Hematopoietic multipotent progenitor cell treated with erythropoietin and hydrocortisone succinate and interleukin-3 and kit ligand, for 6 days (in vitro differentiated cells): ENCODE measurements at regions not wholly inside any gene's neighbourhood (a gene's known extent, or its start where the extent isn't known, plus 50 kb on each side); places are given as distances from the start of the nearest gene placed in this dataset.

Source experiments
- DNase-seq: peaks from one replicate; pipeline ENCODE4 v3.0.0-alpha.2; 2015

DNA sequence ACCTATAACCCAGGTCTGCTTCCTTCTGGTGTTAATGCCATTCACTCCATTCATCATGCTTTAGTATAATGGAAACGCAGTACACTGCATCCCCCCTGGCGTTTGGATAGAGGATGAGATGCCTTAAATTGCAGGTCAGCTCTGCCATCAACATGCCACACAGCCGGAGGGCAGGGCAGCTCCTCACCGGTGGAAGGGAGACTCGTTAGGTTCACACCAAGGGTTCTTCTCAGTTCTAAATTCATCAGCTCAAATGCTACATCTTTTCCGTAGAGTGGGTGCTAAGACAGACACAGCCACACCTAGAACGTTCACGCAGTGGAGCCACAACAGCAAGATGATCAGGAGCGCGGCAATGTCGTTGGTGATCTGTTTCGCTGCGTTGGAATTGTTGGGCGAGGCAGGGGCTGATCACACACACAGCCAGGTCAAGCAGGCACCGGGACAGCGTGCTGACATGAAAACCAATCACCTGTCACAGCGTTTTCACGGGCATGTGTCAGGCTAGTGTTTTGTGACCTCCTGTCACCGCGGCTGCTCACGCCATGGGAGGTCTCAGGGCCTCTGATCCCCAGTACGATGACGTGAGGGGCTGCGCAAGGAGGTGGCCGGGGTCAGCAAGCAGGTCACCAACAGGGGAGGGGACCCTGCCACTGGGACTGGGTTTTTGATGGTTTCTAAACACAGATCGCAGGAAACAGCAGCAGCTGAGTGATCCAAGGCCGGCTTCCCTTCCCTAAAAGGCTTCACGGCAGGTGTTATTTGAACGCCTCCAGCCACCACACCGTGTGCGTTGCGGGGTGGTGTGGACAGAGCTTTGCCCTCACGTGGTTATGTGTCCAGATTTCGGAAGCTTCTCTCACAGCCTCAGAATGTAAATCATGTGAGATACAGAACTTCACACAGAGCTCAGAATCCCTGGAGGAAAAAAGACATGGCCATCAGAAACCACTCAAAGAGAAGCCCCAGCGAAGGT is 94.3 kb upstream of the IRS2 start:
- no peak for DNase-seq

DNA sequence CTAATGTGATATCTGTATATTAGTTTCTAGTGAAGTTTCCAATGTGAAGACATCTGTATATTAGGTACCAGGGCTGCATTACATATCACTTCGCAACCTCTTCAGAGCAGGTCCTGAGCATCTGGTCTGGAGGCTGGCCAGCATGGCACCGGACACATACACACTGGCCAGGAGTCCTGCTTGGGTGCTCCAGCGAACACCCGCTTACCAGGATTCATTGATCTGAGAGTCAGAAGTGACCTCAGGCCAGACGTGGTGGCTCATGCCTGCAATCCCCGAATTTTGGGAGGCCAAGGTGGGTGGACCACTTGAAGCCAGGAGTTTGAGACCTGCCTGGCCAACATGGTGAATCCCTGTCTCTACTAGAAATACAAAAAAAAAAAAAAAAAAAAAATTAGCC is 93.0 kb upstream of the IRS2 start:
- DNase-seq, result no peak

DNA sequence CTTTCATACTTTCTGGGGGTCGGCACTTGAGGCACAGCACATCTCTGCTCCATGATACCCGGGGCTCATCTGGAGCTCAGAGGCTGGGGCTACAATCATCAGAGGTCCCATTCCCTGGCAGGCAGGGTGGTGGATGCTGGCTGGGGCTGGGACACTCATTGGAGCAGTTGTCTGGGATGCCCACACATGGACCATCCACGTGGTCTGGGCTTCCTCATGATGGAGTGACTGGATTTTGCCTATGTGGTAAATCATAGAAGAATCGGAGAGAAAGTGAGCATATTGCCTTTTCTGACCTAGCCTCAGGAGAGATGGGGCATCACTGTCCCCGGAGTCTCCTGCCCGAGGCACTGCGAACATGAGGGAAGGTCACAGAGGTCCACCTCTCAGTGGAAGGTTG is 91.4 kb upstream of the IRS2 start:
- no peak for DNase-seq

DNA sequence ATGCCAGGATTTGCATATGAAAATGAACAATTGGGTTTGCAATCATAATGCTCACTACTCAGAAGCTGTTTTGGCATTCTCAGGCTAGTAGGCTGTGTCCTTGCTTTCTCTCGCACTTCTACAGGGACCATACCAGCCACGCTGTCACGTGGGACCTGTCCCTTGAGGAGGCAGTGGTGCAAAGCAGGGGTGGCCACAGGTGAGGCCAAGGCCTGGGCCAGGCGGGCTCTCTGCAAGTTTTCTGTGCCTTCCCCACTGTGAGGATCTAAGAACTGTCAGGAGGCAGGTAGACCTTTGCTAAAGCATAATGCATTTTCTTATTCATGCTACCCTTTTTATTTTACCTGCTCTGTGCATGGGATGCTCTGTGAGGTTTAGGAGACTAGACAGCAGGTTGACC is 89.4 kb upstream of the IRS2 start:
- DNase-seq, result no peak

DNA sequence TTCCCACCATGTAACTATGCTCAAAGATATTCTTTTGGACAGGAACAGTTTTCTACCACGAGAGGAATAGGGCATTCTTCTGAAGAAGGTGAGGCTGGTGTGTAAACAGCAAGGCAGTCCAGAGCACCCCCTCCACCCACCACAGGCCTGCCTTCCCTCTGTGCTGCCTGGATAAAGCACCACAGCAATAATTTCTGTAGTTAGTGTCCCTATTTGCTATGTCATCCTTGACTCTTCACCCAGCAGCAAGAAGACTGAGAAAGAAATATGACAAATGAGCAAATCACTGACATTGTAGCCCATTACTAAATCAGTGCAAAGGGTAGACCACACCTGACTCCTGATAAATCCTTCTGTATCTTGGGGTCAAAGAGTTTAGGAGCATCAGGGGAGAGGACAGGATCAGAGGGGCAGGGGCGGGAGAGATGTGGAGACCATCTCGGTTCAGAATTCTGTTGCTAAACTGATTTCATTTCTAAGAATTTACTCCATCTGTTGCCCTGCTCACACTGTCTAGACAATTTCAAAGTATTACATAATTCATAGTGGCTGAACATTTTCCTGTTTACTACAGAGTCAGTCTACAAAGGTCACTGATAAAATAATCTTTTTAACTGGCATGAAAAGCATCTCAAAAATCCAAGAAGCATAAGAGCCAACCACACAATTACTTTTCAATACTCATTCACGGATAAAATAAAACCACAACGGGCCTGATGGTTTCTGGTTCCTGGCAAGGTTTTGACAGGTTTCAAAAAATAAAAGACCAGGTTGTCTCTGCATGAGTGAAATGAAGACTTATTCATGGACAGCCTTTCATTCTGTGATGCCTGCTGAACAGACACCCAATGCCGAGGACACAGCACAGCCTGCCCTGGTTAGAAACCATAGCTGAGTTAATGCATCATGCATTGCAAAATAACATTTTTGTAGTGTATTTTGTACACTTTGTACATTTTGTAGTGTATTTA is 88.4 kb upstream of the IRS2 start:
- DNase-seq, result no peak

DNA sequence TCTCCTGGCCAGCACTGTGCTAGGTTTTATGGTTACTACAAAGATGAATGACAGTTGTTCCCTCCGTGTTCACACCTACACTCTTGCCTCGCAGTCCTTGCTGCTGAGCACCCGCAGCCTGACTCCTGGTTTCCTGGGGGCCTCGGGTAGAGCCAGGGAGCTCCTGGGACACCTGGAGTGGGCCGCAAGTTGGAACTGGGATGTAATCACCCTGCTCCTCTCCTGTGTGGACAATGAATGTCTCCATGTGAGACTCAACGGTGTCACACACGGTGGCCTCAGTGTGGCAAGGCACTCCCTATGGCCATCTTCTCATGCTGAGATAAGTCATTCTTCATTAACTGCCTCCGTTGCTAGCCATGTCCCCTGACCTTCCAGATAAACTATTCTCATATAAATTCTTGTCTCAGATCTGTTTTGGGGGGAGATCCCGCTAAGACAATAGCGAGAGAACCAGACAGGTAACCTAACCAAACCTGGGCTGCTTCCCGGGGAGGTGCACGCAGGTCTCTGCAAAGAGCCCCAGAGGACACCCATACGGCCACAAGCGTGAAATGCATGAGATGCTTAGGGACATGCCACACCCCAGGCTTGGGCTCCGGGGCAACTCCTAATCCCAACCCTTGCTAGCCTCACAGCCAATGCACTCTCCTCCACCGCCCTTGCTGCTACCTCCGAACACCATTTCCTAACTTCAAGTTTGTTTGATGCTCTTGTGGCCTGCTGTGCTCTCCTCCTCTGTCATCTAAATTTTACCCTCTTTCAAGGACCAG is 87.2 kb upstream of the IRS2 start:
- no peak for DNase-seq

DNA sequence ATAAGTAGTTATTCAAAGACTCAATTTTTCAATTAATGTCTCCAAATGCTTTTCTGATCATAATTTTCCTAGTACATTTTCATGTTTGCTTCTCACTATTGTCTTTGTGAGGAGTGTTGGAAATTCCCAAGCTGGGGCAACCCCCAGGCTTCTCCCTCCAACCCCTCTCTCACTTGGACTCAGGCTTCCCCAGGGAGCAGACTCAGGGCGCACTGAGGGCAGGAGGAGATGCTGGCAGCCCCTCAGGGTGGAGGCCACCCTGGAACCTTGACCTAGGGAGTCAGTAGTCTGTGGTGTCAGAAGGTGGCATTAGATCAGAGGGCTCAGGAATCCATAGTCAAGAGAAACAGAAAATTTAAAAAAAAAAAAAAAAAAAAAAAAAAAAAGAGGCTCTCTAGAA is 86.5 kb upstream of the IRS2 start:
- no peak for DNase-seq

DNA sequence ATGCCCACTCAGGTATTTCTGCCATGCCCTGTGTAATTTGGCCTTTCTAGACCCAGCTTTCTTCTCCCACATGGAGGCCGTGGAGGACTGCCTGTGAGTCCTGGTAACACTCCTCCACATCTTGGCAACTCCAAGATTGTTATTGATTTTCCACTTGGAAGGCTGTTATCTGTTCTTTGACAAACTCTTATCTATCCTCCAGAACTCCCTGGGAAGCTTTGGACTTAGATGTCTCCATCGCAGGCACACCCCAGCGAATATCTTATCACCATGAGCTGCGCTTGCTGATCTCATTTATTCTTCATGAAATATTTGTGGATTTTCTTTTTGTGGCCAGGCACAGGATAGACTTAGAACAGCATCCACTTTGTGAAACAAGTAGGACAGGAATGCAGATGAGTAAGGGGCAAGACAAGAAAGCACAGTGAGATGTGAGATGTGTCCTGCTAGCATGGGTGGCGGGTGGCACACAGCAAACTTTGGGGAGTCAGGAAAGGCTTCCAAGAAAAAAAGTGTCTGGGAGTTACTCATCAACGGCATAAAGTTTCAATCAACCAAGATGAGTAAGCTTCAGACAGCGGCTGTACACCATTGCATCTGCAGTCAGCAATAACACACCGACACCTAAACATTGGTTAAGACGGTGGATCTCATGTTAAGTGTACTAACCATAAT is 84.5 kb upstream of the IRS2 start:
- no peak for DNase-seq

DNA sequence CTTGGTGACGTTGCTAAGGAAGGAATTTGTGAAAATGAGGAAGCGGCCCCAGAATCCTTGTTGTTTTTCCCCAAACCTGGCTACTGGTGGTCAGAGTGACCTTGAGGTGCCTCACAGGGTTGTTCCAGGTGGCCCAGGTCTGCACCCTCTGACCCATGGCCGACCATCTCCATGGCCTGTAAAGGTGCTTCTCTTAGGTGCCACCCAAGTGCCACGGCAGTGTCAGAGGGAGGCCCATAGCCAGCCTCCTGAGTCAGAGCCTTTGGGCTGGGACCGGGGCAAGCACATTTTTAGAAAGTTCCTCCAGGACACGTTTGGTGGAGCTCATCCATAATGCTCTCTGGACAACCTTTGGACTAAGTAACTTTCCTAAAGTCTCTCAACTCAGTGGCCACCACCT is 83.9 kb upstream of the IRS2 start:
- DNase-seq, result no peak

DNA sequence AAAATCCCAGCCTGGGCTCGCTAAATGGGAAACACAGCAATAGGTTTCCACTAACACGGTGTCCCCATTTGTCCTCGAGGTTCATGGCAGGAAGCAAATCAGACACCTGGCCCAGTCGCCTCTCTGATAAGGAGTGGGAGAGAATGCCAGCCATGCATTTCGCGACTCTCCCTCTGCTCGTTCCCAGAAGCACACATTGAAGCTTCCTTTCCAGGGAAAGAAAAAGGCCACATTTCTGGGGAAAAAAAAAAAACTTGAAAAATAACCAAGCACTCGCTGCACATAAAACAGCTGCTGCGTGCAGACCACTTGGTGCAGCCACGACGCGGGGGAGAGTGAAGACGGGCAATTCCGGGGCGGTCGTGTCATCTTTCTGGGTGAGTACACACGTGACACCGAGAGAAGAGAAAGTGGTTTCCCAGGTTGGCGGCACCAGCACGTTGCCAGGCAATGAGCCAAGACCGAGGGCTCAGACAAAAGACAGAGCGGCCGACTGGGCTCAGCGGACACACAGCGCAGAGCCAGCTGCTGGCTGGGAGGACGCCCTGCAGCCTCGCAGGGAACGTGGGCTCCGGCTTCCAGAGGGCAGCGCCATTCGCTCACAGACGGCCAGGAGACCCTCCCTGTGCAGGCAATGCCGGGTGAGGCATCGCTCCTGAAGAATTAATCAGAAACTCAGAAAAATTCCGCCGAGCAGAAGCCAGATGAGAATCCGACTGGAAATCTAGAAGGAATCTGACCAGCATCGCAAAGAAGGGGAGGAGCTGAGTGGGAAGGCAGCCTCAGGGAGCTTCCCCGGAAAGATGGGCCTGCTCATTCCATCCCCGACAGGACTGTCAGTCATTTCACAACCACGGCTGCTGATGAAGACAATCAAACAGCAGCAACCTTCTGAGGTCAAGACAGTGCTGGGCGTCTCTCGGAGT is 83.2 kb upstream of the IRS2 start:
- peak; percentile 11 for DNase-seq

DNA sequence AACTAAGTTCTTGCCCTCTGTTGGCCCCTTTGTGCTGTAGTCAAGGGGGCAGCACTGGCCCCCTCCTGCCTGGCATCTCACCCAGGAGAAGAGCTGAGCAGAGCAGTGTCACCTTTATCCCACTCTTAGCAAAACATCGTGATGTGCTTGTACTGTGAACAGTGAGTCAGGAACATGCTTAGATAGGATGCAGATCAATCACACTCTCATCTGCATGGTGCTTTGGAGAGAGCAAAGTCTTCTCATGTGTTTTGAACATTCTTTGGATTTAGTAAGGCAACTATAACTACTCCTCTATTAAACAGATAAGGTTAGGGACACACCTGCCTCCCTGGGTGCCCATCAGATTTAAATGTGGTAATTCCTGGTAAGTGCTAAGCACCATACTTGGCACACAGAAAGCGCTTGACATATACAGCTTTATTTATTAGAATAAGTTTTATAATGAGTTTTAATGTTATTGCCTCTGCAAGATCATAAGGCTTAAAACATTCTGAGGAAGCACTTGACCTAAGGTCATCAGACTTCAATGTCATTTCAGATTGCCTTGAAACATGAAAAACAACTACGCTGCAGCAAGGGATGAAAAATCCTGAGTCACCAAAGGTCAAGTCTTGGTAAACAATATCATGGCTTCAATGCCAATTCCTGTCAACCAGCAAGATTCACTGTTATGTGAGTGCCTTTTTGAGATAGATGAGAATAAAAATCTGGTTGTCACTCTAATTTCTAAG is 82.4 kb upstream of the IRS2 start:
- no peak for DNase-seq

DNA sequence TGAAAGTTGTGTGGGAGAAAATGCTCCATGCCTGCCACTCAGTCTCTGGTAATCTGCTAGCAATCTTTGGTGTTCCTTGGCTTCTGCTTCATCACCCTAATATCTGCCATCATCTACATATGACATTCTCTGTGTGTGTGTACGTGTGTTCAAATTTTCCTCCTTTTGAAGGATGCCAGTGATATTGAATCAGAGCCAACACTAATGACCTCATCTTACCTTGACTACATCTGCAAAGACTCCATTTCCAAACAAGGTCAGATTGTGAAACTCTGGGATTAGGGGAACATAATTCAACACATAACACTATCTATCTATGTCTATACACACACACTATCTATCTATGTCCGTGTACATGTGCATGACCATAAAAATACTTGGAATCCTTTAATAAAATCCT is 81.4 kb upstream of the IRS2 start:
- DNase-seq, result no peak

DNA sequence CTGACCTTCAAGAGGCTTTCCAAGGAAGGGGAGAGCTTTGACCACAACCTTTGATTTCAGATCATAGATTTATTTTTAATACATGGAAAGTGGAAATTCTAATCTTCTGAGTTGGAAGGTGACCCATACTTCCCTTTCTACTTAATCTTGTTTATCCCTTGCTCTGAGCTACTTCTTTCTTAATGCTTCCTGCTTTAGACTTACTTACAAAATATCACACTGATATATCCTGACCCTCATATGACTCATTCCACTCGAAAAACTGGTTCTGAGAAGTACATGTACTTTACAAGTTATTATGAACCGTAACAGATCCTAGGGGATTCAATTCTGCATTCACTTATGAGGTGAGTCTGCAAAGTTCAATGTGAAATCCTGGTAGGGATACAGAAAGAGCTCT is 76.2 kb upstream of the IRS2 start:
- no peak for DNase-seq

DNA sequence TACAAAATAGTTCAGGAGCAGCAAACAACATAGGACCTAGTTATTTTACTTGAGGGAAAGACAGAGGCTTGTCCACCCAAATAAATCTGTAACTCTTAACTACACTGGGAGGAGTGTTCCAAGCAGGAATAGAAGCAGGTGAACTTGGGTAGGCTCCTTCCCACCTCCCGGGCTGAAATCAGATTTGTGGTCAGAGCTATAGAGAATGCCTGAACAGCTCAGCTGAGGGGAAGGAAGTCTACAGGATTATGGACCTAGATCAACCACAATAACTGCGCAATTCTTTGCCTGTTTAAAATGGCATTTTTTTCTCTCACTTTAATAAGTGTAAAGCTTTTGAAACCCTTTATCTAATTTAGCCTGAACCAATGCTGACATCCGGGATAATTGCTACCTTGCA is 73.5 kb upstream of the IRS2 start:
- no peak for DNase-seq

DNA sequence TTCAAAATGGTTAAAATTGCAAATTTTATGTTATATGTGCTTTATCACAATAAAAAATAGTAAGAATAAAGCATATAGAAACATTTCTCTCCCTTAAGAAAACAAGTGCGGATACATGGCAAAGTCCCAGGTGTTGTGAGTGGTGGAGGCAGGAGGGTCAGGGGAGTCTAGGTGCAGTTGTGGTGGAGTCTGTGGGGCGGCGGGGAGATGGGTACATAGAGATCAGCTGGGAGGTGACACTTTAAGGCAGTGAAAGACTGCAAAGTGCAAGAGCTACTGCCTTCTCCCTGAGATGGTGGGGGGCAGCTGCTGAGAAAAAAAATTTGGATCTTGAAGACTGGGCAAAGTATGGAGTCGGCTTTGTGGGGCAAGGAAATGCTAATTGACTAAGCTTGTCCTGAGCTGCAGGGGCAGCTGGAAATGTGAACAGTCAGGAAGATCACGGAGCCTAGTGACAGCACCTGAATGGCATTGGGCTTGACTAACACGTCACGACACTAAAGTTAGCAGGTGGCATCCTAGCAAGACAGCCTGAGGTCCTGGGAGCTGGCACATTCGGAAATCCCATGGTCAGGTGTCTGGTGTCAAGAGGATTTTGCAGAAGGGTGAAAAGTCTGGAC is 72.9 kb upstream of the IRS2 start:
- DNase-seq, result no peak

DNA sequence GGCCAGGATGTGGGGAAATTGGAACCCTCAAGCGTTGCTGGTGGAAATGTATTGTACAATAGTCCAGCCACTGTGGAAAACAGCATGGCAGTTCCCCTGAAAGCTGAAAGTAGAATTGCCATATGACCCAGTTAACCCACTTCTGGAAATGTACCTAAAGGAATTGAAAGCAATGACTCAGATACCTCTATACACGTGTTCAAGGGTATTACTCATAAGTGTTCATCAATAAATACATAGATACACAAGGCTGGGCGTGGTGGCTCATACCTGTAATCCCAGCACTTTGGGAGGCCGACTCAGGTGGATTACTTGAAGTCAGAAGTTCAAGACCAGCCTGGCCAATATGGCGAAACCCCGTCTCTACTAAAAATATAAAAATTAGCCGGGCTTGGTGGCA is 71.9 kb upstream of the IRS2 start:
- DNase-seq, result no peak

DNA sequence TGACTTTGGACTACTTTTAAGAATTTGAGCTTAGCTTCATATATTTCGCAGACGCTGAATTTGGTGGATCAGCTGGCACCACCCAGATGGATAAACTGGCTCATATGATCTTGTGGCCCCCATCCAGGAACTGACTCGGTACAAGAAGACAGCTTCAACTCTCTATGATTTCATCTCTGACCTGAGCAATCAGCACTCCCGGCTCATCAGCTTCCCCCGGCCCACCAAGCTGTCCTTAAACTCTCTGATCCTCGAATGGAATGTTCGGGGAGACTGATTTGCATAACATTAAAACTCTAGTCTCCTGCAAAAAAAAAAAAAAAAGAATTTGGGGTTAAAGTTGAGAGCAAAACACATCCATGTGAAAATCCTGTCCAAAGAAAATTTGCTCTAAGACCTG is 71.4 kb upstream of the IRS2 start:
- no peak for DNase-seq

DNA sequence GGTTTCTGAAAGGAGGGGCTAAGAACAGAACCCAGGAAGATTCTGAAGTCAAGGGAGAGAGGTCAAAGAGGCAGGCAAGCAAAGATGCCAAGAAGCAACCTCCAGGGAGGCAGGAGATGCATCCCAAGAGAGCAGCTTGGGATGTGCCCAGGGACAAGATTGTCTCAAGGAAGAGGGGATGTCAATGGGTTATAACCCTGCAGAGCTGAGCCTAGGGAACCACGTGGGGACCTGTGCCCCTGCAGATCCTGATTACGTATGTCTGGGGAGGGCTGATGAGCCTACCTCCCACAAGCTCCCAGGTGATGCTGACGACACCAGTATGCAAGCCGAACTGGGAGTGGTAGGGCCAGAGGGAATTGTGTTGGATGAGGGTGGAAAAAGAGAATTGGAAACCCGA is 70.9 kb upstream of the IRS2 start:
- no peak for DNase-seq

DNA sequence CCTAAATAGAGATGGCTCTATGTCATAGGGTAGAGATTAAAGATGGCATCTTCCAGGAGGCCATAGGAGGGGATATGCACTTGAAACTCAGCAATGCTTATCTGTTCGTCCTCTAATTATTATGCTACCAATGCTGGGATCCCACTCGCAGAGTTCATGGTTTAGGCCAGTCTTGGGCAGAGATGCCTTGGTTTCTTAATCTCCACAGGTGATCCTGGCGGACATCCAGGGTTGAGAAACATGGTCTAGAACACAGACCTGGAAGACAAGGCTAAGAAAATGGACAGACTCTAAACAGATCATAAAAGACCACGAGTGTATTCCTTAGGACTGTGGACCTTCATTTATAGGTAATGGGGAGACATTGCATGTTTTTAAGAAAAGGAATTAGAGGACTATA is 70.0 kb upstream of the IRS2 start:
- DNase-seq, result no peak

DNA sequence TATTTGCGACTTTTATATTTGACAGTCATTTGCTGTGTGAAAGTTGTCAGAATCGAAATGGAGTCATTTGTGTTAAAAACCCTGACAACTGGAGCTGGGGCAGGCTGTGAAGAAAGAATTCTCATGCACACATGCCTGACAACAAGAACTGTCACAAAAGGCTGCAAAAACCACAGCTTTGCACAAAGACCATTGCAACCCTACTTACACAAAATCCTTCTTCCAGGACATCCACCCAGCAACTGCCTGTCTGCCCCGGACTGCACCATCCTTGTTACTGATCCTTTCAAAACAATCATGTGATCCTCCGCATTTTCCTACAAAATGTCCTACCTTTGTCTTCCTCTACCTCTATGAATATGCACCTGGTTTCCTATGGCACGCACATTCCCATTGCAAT is 66.8 kb upstream of the IRS2 start:
- DNase-seq, result no peak
